ENCODE measurements at regions not wholly inside any gene's neighbourhood (a gene's known extent, or its start where the extent isn't known, plus 50 kb on each side); places are given as distances from the start of the nearest gene placed in this dataset.

DNA sequence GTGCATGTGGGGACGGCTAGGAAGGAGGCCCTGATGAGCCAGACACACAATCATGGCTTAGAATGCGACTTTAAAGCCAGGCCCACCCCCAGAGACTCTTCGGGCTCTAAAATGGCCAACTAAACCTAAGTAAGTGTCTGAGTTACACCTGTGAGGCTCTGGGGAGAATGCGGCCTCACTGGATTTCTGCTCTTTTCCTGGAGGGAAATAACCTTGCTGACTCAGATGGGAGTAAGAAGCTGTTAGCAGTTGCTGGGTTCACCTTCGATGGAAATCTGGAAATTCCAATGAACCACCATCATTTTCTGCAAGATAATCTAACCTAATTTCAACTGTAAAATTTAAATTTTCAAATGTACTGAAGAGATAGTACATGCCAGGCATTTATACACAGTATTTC lies 97.6 kb upstream of the MAML3 start:
- no peak for TF ChIP-seq POLR2A (IDR thresholded peaks at IDR 0.05)
- TF ChIP-seq, protein P1, sequence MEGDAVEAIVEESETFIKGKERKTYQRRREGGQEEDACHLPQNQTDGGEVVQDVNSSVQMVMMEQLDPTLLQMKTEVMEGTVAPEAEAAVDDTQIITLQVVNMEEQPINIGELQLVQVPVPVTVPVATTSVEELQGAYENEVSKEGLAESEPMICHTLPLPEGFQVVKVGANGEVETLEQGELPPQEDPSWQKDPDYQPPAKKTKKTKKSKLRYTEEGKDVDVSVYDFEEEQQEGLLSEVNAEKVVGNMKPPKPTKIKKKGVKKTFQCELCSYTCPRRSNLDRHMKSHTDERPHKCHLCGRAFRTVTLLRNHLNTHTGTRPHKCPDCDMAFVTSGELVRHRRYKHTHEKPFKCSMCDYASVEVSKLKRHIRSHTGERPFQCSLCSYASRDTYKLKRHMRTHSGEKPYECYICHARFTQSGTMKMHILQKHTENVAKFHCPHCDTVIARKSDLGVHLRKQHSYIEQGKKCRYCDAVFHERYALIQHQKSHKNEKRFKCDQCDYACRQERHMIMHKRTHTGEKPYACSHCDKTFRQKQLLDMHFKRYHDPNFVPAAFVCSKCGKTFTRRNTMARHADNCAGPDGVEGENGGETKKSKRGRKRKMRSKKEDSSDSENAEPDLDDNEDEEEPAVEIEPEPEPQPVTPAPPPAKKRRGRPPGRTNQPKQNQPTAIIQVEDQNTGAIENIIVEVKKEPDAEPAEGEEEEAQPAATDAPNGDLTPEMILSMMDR (IDR thresholded peaks at IDR 0.05), result no peak
- no peak for TF ChIP-seq POLR2AphosphoS5 (IDR thresholded peaks at IDR 0.05)
- TF ChIP-seq EP300 (IDR thresholded peaks at IDR 0.05), result no peak
